VCaP (cell line): ENCODE measurements at regions not wholly inside any gene's neighbourhood (a gene's known extent, or its start where the extent isn't known, plus 50 kb on each side); places are given as distances from the start of the nearest gene placed in this dataset.

Experiments
- H3K27ac ChIP-seq: fragments of 450-650 bp; 2 replicates; pipeline ENCODE4 v1.5.1; 2017
- TF ChIP-seq, protein P1 (sequence below): fragments of 450-650 bp; conservative IDR thresholded peaks from 2 replicates; pipeline ENCODE4 v1.5.1; 2017; ENCODE audit warnings: mild to moderate bottlenecking, moderate library complexity

DNA sequence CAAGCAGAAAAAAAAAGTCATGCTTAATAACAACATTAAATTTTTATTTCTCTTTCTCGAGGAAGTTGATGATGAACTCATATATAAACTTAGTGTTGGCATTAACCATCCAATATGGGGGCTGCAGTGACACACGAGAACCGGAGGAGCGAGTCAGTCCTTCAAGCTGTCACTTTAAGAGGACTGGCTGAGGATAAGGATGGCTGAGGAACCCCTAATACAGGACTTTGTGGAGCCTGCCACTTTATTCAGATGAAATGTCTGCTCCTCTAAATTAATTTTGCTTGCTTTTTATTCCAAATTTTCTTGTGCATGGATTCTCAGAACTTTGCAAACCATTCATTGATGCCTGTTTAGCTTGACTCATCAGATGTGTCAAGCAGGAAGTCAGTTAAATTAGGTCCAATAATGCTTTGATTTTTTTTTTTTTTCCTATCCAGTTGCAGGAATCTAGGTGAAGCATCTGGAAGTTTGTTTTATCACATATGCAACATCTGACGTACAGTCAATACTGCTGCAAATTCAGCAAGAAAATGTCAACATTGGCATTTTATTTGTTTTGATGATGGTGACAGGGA is 144.2 kb upstream of the COL5A1 start:
- no peak overlapping the region for H3K27ac ChIP-seq
- TF ChIP-seq, protein P1, sequence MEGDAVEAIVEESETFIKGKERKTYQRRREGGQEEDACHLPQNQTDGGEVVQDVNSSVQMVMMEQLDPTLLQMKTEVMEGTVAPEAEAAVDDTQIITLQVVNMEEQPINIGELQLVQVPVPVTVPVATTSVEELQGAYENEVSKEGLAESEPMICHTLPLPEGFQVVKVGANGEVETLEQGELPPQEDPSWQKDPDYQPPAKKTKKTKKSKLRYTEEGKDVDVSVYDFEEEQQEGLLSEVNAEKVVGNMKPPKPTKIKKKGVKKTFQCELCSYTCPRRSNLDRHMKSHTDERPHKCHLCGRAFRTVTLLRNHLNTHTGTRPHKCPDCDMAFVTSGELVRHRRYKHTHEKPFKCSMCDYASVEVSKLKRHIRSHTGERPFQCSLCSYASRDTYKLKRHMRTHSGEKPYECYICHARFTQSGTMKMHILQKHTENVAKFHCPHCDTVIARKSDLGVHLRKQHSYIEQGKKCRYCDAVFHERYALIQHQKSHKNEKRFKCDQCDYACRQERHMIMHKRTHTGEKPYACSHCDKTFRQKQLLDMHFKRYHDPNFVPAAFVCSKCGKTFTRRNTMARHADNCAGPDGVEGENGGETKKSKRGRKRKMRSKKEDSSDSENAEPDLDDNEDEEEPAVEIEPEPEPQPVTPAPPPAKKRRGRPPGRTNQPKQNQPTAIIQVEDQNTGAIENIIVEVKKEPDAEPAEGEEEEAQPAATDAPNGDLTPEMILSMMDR = no peak

- TF ChIP-seq, protein P1 = no peak
- H3K27ac ChIP-seq = no peak overlapping the region
Measured at GRCh38 chr9:134498814-134499166, 142.8 kb upstream of the COL5A1 start.

DNA sequence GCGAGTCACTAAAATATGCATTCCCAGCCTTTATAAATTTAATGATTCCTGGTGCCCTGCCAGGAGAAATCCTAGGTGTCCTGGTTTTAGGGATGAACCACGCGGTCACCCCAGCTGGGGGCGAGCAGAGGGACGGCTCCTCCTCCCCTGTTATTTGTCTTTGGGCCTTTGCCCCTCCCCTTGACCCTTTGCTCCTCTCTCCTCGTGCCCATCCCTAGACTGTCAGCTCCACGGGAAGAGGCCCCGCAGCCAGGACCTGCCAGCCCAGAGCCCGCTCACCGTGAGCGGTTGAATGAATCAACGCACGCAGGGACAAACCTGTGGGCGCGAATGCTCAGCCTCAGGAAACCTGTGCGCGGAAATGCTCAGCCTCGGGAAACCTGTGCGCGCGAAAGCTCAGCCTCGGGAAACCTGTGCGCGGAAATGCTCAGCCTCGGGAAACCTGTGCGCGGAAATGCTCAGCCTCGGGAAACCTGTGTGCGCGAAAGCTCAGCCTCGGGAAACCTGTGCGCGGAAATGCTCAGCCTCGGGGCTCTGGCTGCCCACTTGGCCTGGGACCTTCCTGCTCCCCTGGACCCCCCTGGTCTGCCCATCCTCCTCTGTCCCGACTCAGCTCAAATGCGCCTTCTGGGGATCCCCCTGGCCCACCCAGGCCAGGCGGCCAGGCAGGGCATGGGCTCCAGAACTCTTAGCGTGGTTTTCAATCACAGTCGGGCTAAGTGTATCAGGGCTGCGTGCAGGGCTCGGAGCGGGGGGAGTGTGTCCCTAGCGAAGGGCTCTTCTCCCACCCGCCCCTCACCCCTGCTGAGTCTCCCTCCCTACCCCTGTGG is 140.5 kb upstream of the COL5A1 start:
- TF ChIP-seq, protein P1 = no peak
- no peak overlapping the region for H3K27ac ChIP-seq

DNA sequence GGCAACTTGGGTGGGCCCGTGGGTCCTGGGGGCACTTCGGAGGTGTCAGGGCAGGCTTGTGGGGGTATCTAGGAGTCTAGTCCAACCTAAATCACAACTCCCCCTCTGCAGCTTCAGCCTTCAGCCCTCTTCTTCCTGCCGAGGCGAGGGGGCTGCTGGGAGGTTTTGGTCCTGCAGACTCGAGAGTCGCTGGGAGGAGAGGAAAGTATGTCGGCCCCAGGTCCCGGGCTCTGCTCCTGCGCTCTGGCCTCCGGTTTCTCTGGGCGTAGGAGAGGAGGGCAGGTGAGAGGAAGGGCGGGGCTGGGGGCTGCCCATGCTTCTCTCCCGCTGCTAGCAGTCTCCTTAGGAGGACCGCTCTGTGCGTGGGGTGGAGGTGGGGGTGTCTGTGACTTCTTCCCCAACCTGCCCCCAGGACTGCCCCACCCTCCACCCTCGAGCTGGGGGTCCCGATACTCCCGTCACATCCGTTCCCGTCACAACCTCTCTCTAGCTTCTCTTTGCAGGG is 139.8 kb upstream of the COL5A1 start:
- H3K27ac ChIP-seq = no peak overlapping the region
- TF ChIP-seq, protein P1 = no peak

DNA sequence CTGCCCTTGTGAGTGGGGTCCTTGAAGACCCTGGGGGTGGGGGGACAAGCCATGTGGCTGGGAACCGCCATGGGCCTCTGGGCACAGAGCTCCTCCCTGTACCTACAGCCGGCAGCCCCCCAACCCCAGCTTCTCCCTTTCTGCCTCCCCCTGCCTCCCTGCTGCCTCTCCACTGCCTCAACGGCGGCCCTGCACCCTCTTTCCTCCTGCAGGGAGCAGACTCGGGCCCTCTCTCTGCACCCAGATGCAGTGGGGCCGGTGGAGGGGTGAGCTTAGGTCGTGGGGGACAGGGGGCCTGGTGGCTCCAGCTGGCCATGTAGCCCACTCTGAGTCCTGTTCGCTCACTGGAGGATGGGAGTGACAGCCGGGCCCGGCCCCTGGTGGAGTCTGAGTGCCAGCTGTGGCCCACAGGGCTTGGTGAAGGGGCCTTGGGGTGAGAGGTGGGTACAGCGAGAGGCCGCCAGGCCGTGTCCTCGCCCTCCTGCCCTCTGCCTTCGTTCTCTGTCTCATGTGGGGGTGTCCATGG is 139.3 kb upstream of the COL5A1 start:
- H3K27ac ChIP-seq = no peak overlapping the region

DNA sequence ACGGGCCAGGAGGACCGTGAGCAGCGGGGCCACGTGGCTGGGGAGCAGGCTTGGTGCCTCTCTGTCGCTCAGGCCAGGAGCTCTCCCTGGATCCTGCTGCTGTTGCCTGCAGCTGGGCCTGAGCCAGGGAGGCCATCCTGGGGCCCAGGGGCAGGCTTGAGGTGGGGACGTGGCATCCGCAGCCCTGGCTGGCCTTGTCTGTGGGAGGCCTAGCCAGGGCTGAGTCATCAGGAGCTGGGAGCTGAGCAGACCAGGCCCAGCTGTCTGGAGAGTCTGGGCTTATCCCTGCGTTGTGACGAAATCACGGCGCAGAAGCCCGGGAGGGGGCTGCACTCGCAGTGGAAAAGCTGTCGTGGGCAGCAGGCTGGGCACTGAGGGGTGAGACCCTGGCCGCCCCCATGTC is 138.8 kb upstream of the COL5A1 start:
- TF ChIP-seq, protein P1 = no peak

More for the DNA sequence above, 139.3 kb upstream of the COL5A1 start:
- TF ChIP-seq, protein P1 = no peak

GRCh38 chr9:134503301-134504105 is 138.1 kb upstream of the COL5A1 start:
- no peak overlapping the region for H3K27ac ChIP-seq

More for the DNA sequence above, 138.8 kb upstream of the COL5A1 start:
- no peak overlapping the region for H3K27ac ChIP-seq

More at GRCh38 chr9:134503301-134504105, 138.1 kb upstream of the COL5A1 start:
- TF ChIP-seq, protein P1 = no peak
